Spleen (tissue), 7 donors: ENCODE measurements at regions not wholly inside any gene's neighbourhood (a gene's known extent, or its start where the extent isn't known, plus 50 kb on each side); places are given as distances from the start of the nearest gene placed in this dataset.

ENCODE experiments used
- CTCF ChIP-seq, 11 experiments: fragments of 200-600 bp in 7 of 11; fragments of 450-650 bp in 4 of 11; sonication (generic) in 4 of 11; IDR thresholded peaks in 8 of 11; conservative IDR thresholded peaks in 3 of 11; 1 replicate in 7 of 11; 2 replicates in 4 of 11; pipeline versions ENCODE4 v1.4.0 to v1.8.0; 2016 to 2021; ENCODE audit warnings: antibody characterized with exemption in 11 of 11, inconsistent platforms in 4 of 11, mild to moderate bottlenecking in 1 of 11
- POLR2A ChIP-seq, 3 donors: fragments of 450-650 bp; IDR thresholded peaks; one replicate each; pipeline ENCODE4 v1.5.1; 2017; ENCODE audit warnings: antibody characterized with exemption in 3 of 3, mild to moderate bottlenecking in 1 of 3
- POLR2AphosphoS5 ChIP-seq, 3 donors: sonication (generic); formaldehyde crosslinking; IDR thresholded peaks; one replicate each; pipeline ENCODE4 v1.5.1; 2017; ENCODE audit warnings: antibody characterized with exemption in 3 of 3
- donor health status: DM: no; HTN: no; CAD: no; lungs with moderate emphysema.
- donor health status: DM: no; HTN: no; CAD: no.
- donor health status: DM: no; HTN: no; CAD: no.

- no peak for TF ChIP-seq CTCF (IDR thresholded peaks at IDR 0.05 in 8 of 11, conservative IDR thresholded peaks at IDR 0.05 in 3 of 11)
- TF ChIP-seq POLR2A (IDR thresholded peaks at IDR 0.05): no peak
- no peak for TF ChIP-seq POLR2AphosphoS5 (IDR thresholded peaks at IDR 0.05)
Measured at GRCh38 chr20:48377940-48378339, 449.9 kb downstream of the PREX1 start.
